SK-N-MC (cell line): ENCODE measurements at regions not wholly inside any gene's neighbourhood (a gene's known extent, or its start where the extent isn't known, plus 50 kb on each side); places are given as distances from the start of the nearest gene placed in this dataset.

ENCODE experiments used
- EZH2 ChIP-seq: fragments of 200-600 bp; sonication (generic); IDR thresholded peaks from one replicate; pipeline ENCODE4 v1.6.1; 2017; ENCODE audit warnings: antibody characterized with exemption
- FOXP2 ChIP-seq: optimal IDR thresholded peaks from 2 replicates; pipeline ENCODE3; 2011; ENCODE audit warnings: mild to moderate bottlenecking, moderate library complexity; ENCODE audit not compliant: insufficient read depth; ENCODE audit errors: extremely low read length, control extremely low read depth
- POLR2AphosphoS5 ChIP-seq: IDR thresholded peaks from 2 replicates; pipeline ENCODE4 v1.6.1; 2012; ENCODE audit warnings: mild to moderate bottlenecking, low read depth, low read length, borderline replicate concordance

DNA sequence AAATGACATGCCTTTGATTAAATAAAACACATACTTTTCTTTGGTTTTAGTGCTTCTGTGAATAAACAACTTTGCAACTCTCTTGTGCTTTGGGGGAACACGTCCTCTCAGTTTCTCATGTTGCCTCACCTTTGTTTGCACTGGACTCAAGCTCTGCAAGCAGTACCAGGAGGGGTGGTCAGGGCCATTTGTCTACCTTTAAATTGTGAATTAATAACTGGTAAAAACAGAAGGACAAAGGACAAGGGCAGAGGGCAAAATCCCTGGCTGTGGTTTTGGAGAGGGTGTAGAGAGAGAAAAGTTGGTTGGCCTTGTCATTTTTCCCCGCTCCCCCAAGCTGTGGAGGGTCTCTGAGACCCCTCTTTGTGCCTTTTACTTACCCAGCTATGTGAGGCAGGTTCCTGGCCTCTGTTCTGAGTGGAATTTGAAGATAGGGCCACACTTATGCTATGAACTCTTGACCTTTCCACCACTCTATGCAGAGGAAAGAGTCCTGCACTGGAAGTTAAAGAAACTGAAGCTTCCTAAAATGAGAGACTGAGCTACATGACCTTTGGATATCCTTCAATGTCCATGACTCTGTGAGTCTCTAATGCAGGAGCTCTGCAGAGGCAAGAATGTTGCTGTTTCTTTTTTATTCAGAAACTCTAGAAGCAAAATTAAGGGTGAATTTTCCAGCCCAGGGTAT, 55.1 kb upstream of the MOCS2 start:
- no peak for TF ChIP-seq POLR2AphosphoS5
- no peak for TF ChIP-seq EZH2
- TF ChIP-seq FOXP2, result no peak
